ENCODE measurements at regions not wholly inside any gene's neighbourhood (a gene's known extent, or its start where the extent isn't known, plus 50 kb on each side); places are given as distances from the start of the nearest gene placed in this dataset.

- no peak for TF ChIP-seq CTCF (IDR thresholded peaks at IDR 0.05 in 4 of 5, conservative IDR thresholded peaks at IDR 0.05 in 1 of 5)
- no peak for TF ChIP-seq POLR2A (IDR thresholded peaks at IDR 0.05)
Observed at GRCh38 chr14:37888234-37888633, 292.8 kb downstream of the TTC6 start.
